ENCODE measurements at regions not wholly inside any gene's neighbourhood (a gene's known extent, or its start where the extent isn't known, plus 50 kb on each side); places are given as distances from the start of the nearest gene placed in this dataset.

- Histone ChIP-seq H2BK12ac (ENCODE audit: low read depth, low read length) (no peak overlapping the region), H4K20me1 (replicated peaks in 1 of 2; ENCODE audit: control insufficient read depth in 1 of 2, insufficient read depth in 2 of 2, low read length in 2 of 2) (no peaks in the 10 kb centered on the region), H3K4me3 (ENCODE audit: extremely low read depth in 1 of 4, insufficient read depth in 2 of 4, low read depth in 3 of 4, low read length in 4 of 4) (no peak overlapping the region), H2BK15ac (ENCODE audit: low read length) (no peak overlapping the region; the same call in 1 of the 2 replicates), H3K4me2 (ENCODE audit: insufficient read depth in 1 of 2, low read depth in 2 of 2, low read length in 2 of 2) (no peak overlapping the region), H3K79me2 (ENCODE audit: control insufficient read depth in 1 of 2, insufficient read depth in 2 of 2, low read length in 2 of 2) (no peaks in the 10 kb centered on the region), H4K5ac (ENCODE audit: insufficient read length, low read depth, low read length) (no peak overlapping the region), H3K9ac (replicated peaks in 1 of 4; ENCODE audit: extremely low read depth in 1 of 4, low read depth in 3 of 4, low read length in 3 of 4) (no peak overlapping the region), H4K8ac (ENCODE audit: extremely low read depth, insufficient read depth, low read length) (peak overlapping the region; percentile 14; the same call in 1 of the 2 replicates), H4K91ac (replicated peaks; ENCODE audit: insufficient read length, low read length) (no peak overlapping the region), H2AFZ (ENCODE audit: low read length) (no peak overlapping the region), H2BK20ac (ENCODE audit: low read length) (no peak overlapping the region), H3K9me3 (ENCODE audit: insufficient read depth in 2 of 2, low read depth in 1 of 2, low read length in 1 of 2) (no peaks in the 10 kb centered on the region), H3K18ac (ENCODE audit: extremely low read depth, low read length) (no peak overlapping the region), H3K27ac (ENCODE audit: low read depth, low read length) (no peak overlapping the region), H3K56ac (replicated peaks; ENCODE audit: insufficient read length, low read depth, low read length) (no peak overlapping the region), H3K79me1 (ENCODE audit: low read depth, low read length) (no peaks in the 10 kb centered on the region), H2AK5ac (ENCODE audit: low read depth, low read length) (no peak overlapping the region), H3K4ac (replicated peaks; ENCODE audit: insufficient read length, low read depth, low read length) (no peak overlapping the region), H2BK120ac (replicated peaks; ENCODE audit: low read depth, low read length) (no peak overlapping the region), H2BK5ac (ENCODE audit: low read depth, low read length) (no peak overlapping the region), H3K27me3 (replicated peaks in 1 of 4; ENCODE audit: control insufficient read depth in 3 of 4, extremely low read depth in 1 of 4, insufficient read depth in 3 of 4, low read length in 3 of 4) (peaks cover 0 to 29% (median 7%) of the 10 kb centered on the region in 4 experiments; a peak in 5 of 7 replicates), H3K14ac (ENCODE audit: insufficient read length) (no peak overlapping the region), H3K36me3 (ENCODE audit: control insufficient read depth in 2 of 4, insufficient read depth in 4 of 4, low read length in 3 of 4) (no peaks in the 10 kb centered on the region), H3K4me1 (replicated peaks in 1 of 4; ENCODE audit: control insufficient read depth in 3 of 4, insufficient read depth in 4 of 4, low read length in 3 of 4) (peaks cover 0 to 6% (median 2%) of the 10 kb centered on the region in 4 experiments; a peak in 4 of 7 replicates), H3K23me2 (ENCODE audit: low read depth, low read length) (no peaks in the 10 kb centered on the region), H3K23ac (ENCODE audit: insufficient read length) (no peak overlapping the region)
- 74% methylated on average over 6 of the region's 6 CpGs; no CpG with 5 or more reads in 1 of the 2 experiments for WGBS, 2 experiments (ENCODE audit: extremely low coverage in 1 of 2, insufficient coverage in 1 of 2, insufficient read length in 1 of 2, insufficient replicate concordance in 2 of 2, low coverage in 1 of 2, low lambda C conversion rate in 2 of 2, missing lambda C conversion rate in 1 of 2)
- ChIA-PET POLR2A (ENCODE audit: partially characterized antibody) (no interaction called here), CTCF (ENCODE audit: partially characterized antibody) (no interaction called here)
- FAIRE-seq = no peak
- no peak for DNase-seq (ENCODE audit: low read depth in 1 of 2, low spot score in 2 of 2)
- TF ChIP-seq RFX5 (IDR thresholded peaks at IDR 0.05; ENCODE audit: borderline replicate concordance, low read depth, low read length) (no peak), YY1 (IDR thresholded peaks at IDR 0.05; ENCODE audit: low read depth, low read length) (no peak)
Measured at GRCh38 chr9:126223798-126224531, 102.7 kb upstream of the MVB12B start.
